ENCODE measurements at regions not wholly inside any gene's neighbourhood (a gene's known extent, or its start where the extent isn't known, plus 50 kb on each side); places are given as distances from the start of the nearest gene placed in this dataset.

DNA sequence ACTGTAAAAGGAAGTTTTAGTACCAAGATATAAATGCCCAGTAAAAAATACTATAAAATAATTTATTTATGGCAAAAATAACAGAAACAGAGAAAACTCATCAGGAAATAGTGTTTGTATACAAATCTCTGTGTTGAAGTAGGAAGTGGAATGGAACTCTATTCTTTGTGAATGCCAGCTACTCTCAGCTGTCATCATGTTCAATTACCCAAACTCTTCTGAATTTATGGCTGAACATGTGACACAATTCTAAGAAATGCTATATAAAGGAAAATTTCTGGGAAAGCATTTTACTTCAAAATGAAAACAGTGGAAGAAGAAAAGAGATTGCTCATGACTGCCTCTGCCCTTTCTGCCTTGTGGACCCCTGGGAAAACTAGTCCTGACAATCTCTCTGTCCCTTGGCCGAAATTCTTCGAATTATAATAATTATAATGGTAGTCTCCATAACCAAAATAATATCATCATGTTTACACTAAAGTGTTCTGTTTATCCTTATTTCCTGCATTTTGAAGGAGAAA is 522.3 kb upstream of the ST8SIA4 start:
- TF ChIP-seq CTCF (IDR thresholded peaks at IDR 0.05; ENCODE audit: low read depth, low read length) (no peak), EZH2phosphoT487 (IDR thresholded peaks at IDR 0.05; ENCODE audit: low read depth) (no peak)

All from OCI-LY3 (cell line).